Stimulated activated CD8-positive, alpha-beta memory T cell treated with anti-CD3 and anti-CD28 coated beads, Interleukin-12 subunit alpha, Interleukin-12 subunit beta, amount 100 ng/mL, for 4 hours (primary cell): ENCODE measurements at regions not wholly inside any gene's neighbourhood (a gene's known extent, or its start where the extent isn't known, plus 50 kb on each side); places are given as distances from the start of the nearest gene placed in this dataset.
"Not testable (repeated sequence)": the region's sequence is repeated elsewhere in the genome, so short reads cannot be mapped to it uniquely, and the experiment has no call there.

ENCODE experiments used
- DNase-seq: peaks from one replicate; pipeline ENCODE4 v3.0.0-alpha.2; 2020; ENCODE audit warnings: low read depth

- DNase-seq = no peak
These were observed 107.0 kb upstream of the MTAP start for GRCh38 chr9:21695443-21695842.

GRCh38 chr9:21695874-21696341 is 106.5 kb upstream of the MTAP start:
- no peak for DNase-seq

- no peak for DNase-seq
These were observed 106.0 kb upstream of the MTAP start for GRCh38 chr9:21696411-21696871.

GRCh38 chr9:21708260-21708711 is 94.2 kb upstream of the MTAP start:
- no peak for DNase-seq

GRCh38 chr9:21708856-21709255 is 93.6 kb upstream of the MTAP start:
- DNase-seq = no peak

GRCh38 chr9:21709464-21710058 is 92.9 kb upstream of the MTAP start:
- no peak for DNase-seq

GRCh38 chr9:21710548-21711191 is 91.8 kb upstream of the MTAP start:
- no peak for DNase-seq

- DNase-seq = no peak
These were observed 90.9 kb upstream of the MTAP start for GRCh38 chr9:21711504-21711903.

- no peak for DNase-seq
These were observed 87.0 kb upstream of the MTAP start for GRCh38 chr9:21715408-21715807.

GRCh38 chr9:21720758-21721157 is 81.7 kb upstream of the MTAP start:
- no peak for DNase-seq

- not testable (repeated sequence) for DNase-seq
These were observed 75.0 kb upstream of the MTAP start for GRCh38 chr9:21727411-21727810.

GRCh38 chr9:21728781-21729180 is 73.7 kb upstream of the MTAP start:
- DNase-seq = no peak

- DNase-seq = no peak
These were observed 72.8 kb upstream of the MTAP start for GRCh38 chr9:21729648-21730047.

- DNase-seq = no peak
These were observed 71.5 kb upstream of the MTAP start for GRCh38 chr9:21730899-21731298.

GRCh38 chr9:21741151-21741550 is 61.3 kb upstream of the MTAP start:
- no peak for DNase-seq

- no peak for DNase-seq
These were observed 58.1 kb upstream of the MTAP start for GRCh38 chr9:21744320-21744719.

- DNase-seq = no peak
These were observed 57.6 kb upstream of the MTAP start for GRCh38 chr9:21744841-21745240.

- DNase-seq = no peak
These were observed 55.9 kb upstream of the MTAP start for GRCh38 chr9:21746550-21746949.

GRCh38 chr9:21747175-21747574 is 55.3 kb upstream of the MTAP start:
- DNase-seq = no peak

GRCh38 chr9:21750021-21750735 is 52.3 kb upstream of the MTAP start:
- no peak for DNase-seq

- DNase-seq = no peak
These were observed 50.4 kb upstream of the MTAP start for GRCh38 chr9:21751998-21752397.
